CD4-positive, alpha-beta T cell treated with Interleukin-15 for 4 hours (primary cell): ENCODE measurements at regions not wholly inside any gene's neighbourhood (a gene's known extent, or its start where the extent isn't known, plus 50 kb on each side); places are given as distances from the start of the nearest gene placed in this dataset.

ENCODE experiments used
- DNase-seq: peaks from one replicate; pipeline ENCODE4 v3.0.0-alpha.2; 2020; ENCODE audit warnings: low spot score

DNA sequence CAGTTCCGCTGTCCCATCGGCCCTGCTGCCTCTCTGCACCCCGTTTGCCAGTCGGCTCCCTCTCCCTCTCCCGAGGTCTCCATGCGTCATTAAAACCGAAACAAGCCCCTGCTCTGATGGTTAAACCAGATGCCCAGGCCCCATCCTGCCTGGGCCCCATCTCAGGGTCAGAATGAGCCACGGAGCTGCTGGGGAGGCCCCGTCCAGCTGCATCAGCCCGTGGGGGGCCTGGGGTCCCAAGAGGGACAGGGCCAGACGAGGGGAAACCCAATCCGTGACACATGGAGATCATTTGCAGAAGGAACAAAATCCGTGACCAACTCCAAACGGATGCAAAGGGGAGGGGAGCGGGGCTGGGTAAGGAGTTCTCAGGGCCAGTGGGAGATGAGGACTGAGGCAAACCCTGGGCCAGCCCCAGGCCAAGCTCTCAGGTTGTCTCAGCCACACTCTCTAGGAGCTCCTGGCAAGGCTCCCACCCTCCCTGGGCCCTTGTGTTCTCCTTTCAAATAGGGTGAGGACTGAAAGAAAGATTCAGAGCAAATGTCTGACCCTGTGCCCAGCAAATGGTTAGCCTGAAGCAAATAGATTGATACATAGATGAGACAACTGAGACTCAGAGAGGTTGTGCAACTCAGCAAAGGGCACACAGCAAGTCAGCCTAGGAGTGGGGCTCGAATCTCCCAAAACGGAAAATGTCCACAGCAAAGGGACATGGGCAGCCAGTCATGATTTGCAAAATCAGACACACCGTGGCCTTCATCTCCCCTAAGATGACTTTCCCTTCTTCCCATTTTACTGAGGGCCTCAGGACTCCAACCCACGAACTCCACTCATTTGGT, 162.1 kb downstream of the MN1 start:
- no peak for DNase-seq

- no peak for DNase-seq
Measured at GRCh38 chr22:27641049-27641795, 160.3 kb downstream of the MN1 start.

DNA sequence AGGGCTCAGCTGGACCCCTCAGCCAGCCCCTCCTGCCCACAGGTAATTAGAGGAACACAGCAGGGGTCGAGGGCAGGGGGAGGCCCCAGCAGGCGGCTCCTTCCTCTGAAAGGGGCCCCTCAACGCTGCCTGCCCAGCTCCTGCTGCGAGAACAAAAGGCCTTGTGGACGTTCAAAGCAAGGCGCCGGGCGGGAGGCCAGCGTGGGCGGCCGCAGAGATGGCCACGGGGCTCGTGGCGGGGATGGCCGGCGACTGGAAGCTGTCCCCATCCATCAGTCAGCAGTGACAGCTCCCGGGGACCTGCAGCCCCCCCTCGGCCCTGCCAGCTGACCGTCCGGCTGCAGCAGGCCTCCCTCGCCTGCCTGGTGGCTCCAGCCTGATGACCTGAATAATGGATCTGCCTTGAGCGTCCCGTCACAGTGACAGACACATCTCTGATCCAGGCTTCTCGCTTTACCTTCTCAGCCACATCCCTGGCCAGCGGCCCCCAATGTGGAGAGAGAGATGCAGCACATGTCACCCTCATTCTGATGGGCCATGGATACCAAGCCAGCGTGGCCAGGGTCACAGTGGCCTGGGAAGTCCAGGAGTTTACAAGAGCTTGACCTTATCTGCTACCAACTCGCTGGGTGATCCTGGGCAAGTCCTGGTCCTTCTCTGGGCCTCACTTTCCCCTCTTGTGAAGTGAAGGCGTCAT, 159.3 kb downstream of the MN1 start:
- no peak for DNase-seq

- no peak for DNase-seq
Measured at GRCh38 chr22:27643907-27644306, 157.6 kb downstream of the MN1 start.

DNA sequence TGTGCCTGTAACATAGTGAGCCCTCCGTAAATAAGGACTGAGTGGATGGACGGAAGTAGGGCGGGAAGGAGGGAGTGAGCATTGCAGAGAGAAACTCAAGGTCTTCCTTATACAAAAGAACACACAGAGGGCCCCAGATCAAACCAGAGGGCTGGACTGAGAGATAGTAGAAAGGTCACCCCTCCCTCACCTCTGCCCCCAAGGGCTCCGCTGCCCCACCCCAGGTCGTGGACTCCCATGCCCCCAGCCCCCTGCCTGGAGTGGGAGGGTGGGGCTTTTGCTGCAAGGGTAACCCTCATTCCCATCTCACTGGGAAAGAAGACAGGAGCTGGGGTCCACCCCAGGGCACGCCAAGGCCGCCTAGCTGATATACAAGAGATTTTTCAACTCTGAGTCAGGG, 157.0 kb downstream of the MN1 start:
- no peak for DNase-seq

GRCh38 chr22:27647540-27647939, 154.0 kb downstream of the MN1 start:
- no peak for DNase-seq

DNA sequence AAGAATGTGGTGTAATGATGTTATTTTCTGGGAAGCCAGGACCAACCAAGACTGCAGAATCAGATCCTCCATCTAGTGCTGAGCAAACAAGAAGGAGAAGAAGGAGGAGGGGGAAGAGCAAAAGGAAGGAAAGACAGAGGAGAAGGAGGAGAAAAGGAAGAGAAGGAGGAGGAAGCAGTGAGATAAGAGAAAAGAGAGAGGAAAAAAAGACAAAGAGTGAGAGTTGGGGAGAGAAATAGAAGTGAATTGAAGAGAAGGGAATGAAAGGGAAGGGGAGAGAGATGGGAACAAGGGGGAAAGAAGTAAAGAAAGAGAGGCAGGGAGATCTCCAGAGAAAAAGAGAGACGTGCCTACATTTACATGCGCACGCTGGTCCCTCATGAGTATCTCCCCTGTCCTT, 153.5 kb downstream of the MN1 start:
- DNase-seq = no peak

- DNase-seq = no peak
Measured at GRCh38 chr22:27648853-27649252, 152.7 kb downstream of the MN1 start.

GRCh38 chr22:27650572-27650971, 151.0 kb downstream of the MN1 start:
- DNase-seq = no peak

GRCh38 chr22:27650985-27651384, 150.6 kb downstream of the MN1 start:
- no peak for DNase-seq

- no peak for DNase-seq
Measured at GRCh38 chr22:27651486-27651885, 150.1 kb downstream of the MN1 start.

DNA sequence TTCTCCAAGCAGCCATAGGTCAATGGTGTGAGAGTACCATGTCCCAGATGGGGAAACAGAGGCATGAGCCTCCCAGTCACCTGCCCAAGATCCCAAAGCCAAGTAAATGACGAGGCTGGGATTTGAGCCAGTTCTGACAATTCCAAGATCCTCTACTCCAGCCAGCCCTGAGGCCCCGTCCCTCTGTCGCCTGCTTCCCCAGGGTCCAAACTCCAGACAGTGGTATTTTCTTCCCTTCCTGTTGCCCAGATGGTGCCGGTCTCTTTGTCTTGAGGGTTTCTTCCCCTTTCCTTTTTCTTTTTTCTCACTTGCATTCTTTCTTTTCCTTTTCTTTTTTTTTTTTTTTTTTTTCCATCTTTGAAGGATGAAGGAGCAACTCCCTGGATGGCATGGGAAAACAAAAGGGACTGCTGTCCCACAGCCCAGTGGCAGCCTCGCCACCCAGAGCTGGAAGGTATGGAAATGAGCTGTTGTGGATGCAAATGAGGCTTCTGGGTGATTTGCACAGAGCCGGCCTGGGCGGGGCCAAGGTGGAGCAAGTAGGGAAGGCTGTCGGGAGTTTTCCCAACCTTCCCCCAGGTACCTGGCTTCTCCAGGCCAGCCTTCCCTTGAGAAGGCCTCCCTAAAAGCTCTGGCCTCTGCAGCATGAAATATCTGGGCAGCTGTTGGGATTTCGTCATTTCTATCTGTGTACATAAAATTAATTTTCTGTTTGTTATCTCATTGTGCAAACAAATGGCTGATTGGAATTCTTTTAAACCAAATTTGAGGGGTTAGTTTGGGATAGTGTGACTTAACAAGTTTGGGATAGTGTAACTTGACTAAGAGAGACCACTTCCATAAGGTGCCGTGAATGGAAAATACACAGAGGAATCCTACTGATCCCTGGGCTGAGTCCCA, 146.8 kb downstream of the MN1 start:
- DNase-seq = no peak

- no peak for DNase-seq
Measured at GRCh38 chr22:27655582-27656185, 145.9 kb downstream of the MN1 start.

DNA sequence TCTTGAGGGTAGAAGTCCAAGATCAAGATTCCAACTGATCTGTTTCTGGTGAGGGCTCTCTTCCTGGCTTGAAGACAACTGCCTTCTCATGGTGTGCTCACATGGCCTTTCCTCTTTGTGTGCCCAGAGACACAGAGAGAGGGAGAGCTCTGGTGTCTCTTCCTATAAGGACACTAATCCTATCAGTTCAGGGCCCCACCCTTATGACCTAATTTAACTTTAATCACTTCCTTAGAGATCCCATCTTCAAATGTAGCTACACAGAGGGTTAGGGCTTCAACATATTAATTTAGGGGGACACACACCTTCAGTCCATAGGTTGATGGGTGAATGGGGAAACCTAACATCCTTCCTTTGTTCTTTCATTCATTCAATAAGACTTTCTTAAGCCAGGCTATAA, 144.6 kb downstream of the MN1 start:
- no peak for DNase-seq

- DNase-seq = no peak
Measured at GRCh38 chr22:27660306-27660705, 141.2 kb downstream of the MN1 start.

DNA sequence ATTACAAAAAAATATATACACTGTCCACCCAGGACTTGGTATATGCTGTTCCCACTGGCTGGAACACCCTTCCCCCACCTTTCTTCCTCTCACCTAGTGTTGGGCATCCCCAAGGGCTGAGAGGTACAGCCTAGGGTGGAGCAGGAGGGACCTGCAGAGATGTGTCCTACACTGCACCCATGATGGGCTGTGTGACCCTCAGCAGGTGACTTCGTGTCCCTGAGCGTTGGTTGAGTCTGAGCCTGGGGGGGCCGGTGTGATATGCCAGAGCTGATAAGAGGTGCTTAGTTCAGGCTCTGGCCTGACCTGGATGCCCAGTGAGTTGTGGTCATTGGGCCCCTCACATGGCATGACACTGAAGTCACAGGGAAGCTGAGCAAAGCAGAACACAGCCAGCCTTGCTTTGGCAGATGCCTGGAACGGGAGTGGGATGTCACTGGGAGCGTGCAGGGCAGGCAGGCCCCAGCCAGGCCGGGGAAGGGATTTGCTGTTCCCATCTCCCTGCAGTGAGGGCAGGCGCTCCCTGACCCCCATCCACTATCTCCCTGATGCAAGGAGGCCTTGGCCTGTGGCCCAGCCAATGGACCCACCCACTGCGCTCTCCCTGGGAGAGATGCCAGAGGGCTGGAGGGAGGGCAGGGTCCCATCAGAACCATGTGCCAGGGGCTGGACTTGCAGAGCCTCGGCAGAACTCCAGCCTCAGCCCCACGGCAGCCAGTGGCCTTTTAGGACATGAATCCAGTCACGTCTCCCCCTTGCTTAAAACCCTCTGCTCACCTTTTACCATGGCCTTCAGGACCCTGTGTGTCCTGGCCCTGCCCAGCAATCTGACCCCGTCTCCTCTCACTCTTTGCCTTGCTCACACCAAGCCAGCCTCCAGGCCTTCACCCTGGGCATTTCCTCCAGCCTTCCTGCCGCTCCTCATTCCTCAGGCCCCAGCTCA, 138.9 kb downstream of the MN1 start:
- DNase-seq = no peak

- DNase-seq = no peak
Measured at GRCh38 chr22:27663812-27664211, 137.7 kb downstream of the MN1 start.

GRCh38 chr22:27666272-27666997, 135.1 kb downstream of the MN1 start:
- DNase-seq = no peak

GRCh38 chr22:27667121-27667843, 134.3 kb downstream of the MN1 start:
- no peak for DNase-seq
